ENCODE measurements at regions not wholly inside any gene's neighbourhood (a gene's known extent, or its start where the extent isn't known, plus 50 kb on each side); places are given as distances from the start of the nearest gene placed in this dataset.
"Not testable (repeated sequence)": the region's sequence is repeated elsewhere in the genome, so short reads cannot be mapped to it uniquely, and the experiment has no call there.

- no peak for DNase-seq
Observed at GRCh38 chrX:64853424-64853823, 122.8 kb downstream of the ZC4H2 start.

DNA sequence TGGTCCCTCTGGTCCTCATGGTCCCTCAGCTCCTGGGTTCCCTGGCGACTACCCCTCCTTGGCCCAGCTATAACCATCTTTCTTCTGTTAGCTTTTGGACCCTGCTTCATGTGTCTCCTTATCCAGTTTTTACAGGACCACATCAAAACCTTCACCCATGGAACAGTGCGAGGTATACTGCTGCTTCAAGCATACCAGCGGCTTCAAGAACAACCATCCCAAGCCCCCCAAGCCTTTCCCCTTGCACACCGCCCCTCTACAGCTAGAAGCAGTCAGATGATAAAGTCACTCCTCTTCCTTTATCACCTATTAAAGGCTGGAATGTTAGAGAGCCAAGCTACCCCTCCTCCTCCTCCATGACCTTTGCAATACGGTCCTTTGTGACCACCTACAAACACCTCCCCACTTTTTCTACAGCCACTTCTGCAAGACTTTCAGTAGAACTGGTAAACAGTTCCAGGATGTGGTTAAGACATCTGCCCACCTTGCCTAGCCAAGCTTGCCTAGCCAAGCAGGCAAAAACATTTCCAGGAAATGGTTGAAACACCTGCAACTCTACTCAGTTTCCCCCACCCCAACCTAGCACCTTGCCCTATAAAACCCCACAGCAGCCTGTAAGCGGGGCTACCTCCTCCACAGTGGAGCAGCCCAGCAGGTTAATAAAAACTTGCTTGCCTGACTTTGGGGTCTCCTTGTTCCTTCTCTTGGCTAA lies 125.7 kb downstream of the ZC4H2 start:
- peak; percentile 16 for DNase-seq

DNA sequence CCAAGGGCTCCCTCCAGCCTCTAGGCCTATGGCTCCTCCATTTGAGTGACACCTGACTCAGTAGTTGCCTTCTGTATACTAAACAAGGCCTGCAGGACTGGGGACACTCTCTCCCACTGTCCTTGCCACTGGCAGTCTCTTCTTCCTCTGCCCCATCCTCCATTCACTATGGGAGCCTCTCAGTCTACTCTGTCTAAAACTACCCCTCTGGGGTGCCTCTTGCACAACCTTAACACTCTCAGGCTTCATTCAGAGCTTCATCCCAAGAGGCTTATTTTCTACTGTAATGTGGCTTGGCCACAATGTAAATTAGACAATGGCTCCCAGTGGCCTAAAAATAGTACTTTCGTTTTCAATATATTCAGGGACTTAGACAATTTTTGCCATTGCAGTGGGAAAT lies 133.0 kb downstream of the ZC4H2 start:
- no peak for DNase-seq

GRCh38 chrX:64842492-64842891 lies 133.8 kb downstream of the ZC4H2 start:
- DNase-seq = peak; percentile 30

- no peak for DNase-seq
Observed at GRCh38 chrX:64805683-64806082, 170.6 kb downstream of the ZC4H2 start.

DNA sequence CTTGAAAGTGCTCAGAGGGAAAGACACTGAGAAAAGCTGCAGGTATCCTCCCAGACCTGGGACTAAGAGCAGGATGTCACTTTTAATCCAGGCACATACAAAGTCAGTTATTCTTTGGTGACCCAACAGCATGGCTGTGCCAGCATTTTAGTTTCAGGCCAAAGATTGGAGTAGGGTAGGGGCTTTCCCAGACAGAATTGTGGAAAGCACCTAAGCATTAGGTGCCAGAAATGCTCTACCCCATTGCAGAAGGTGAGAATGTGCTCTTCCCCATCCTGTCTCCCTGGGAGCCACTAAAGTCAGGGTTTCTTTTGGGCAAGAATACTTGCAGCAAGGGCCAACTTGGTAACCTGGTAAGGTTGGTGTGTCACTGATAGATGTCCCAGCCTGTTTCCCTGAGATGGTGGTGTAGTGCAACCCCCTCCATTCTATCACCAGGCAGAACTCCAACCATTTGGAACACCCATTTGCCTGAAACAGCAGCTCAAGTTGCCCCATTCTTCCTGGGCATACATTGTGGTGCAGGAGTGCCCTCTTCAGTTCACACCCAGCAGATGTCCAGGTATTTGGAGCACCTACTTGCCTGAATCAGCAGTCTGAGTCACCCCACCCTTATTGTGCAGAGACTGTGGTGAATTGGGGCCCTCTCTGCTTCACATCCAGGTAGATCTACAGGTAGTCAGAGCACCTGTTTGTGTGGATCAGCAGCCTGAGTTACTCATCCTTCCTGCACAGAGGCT lies 183.5 kb downstream of the ZC4H2 start:
- DNase-seq = no peak

GRCh38 chrX:64782923-64783322 lies 193.3 kb downstream of the ZC4H2 start:
- no peak for DNase-seq

- no peak for DNase-seq
Observed at GRCh38 chrX:64758047-64758446, 218.2 kb downstream of the ZC4H2 start.

DNA sequence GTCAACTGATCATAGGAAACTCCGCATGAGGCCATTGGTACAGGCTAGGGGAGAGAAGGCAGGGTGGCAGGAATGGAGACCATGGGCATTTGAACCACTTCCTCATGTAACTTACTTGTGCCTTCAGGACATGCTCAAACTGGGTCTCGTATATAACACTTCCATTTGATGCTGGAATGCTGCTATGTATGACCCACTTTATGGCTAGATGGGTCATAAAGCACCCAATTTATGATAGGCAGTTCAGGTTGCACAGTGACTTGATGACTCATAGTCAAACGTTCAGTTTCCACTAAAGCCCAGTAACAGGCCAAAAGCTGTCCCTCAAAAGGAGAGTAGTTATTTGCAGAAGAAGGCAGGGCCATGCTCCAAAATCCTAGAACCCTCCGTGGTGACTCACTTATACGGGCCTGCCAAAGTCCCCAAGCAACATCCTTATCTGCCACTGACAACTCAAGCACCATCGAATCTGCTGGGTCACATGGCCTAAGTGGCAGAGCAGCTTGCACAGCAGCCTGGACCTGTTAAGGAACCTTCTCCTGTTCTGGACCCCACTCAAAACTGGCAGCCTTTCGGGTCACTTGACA lies 236.4 kb downstream of the ZC4H2 start:
- no peak for DNase-seq

- DNase-seq = no peak
Observed at GRCh38 chrX:64698317-64698716, 277.9 kb downstream of the ZC4H2 start.

GRCh38 chrX:64695372-64695771 lies 280.9 kb downstream of the ZC4H2 start:
- DNase-seq = not testable (repeated sequence)

- no peak for DNase-seq
Observed at GRCh38 chrX:64662876-64663275, 267.6 kb upstream of the MTMR8 start.

GRCh38 chrX:64657229-64657628 lies 262.0 kb upstream of the MTMR8 start:
- DNase-seq = not testable (repeated sequence)

GRCh38 chrX:64642482-64642881 lies 247.2 kb upstream of the MTMR8 start:
- no peak for DNase-seq
